ENCODE measurements at regions not wholly inside any gene's neighbourhood (a gene's known extent, or its start where the extent isn't known, plus 50 kb on each side); places are given as distances from the start of the nearest gene placed in this dataset.

DNA sequence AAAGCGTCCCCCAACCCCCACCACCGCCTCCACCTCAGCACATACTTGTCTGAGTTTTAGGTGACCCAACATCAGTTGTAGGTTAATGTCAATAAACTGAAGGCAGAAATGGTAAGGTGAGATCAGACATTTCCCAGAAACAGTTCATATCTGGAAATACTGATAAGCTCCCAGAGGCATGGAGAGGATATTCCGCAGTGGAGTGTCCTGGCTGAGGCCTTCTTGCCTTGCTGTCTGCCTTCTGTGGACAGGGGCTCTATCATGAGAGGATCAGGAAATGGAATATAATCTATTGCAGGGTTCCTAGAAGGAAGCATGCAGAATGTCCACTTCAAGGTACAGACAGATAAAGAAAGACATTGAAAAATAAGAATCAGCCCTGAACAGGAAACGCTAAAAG is 473.3 kb upstream of the MKI67 start:
- H3K9me3 ChIP-seq = no peaks in the 10 kb centered on the region
- DNase-seq = no peak
- no peak overlapping the region for H3K4me3 ChIP-seq
- TF ChIP-seq POLR2A (IDR thresholded peaks at IDR 0.05) = no peak
- TF ChIP-seq, protein P1, sequence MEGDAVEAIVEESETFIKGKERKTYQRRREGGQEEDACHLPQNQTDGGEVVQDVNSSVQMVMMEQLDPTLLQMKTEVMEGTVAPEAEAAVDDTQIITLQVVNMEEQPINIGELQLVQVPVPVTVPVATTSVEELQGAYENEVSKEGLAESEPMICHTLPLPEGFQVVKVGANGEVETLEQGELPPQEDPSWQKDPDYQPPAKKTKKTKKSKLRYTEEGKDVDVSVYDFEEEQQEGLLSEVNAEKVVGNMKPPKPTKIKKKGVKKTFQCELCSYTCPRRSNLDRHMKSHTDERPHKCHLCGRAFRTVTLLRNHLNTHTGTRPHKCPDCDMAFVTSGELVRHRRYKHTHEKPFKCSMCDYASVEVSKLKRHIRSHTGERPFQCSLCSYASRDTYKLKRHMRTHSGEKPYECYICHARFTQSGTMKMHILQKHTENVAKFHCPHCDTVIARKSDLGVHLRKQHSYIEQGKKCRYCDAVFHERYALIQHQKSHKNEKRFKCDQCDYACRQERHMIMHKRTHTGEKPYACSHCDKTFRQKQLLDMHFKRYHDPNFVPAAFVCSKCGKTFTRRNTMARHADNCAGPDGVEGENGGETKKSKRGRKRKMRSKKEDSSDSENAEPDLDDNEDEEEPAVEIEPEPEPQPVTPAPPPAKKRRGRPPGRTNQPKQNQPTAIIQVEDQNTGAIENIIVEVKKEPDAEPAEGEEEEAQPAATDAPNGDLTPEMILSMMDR (IDR thresholded peaks at IDR 0.05) = no peak
- intact Hi-C loops (cut with DNase I; ENCODE audit: low total_unique reads) = no loop called here
- H3K4me1 ChIP-seq = no peaks in the 10 kb centered on the region
- no peaks in the 10 kb centered on the region for H3K27me3 ChIP-seq
- no peaks in the 10 kb centered on the region for H3K36me3 ChIP-seq
- no peak overlapping the region for H3K27ac ChIP-seq

DNA sequence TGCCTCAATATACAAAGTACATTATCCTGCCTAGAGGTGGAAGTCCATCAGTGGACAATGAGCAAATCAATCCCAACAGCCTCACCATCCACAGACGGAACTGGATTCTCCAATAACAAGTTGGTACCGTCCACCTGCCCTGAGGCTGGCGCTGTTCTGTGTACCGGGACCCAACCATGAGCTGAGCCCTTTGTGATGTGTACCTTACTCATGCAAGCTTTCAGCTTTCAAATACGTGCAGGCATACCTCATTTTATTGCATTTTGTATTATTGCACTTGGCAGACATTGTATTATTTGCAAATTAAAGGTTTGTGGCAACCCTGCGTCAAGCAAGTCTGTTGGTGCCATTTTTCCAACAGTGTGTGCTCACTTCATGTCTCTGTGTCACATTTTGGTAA is 476.0 kb upstream of the MKI67 start:
- H3K9me3 ChIP-seq = no peaks in the 10 kb centered on the region
- DNase-seq = no peak
- H3K4me1 ChIP-seq = no peaks in the 10 kb centered on the region
- H3K27ac ChIP-seq = no peak overlapping the region
- intact Hi-C loops (cut with DNase I; ENCODE audit: low total_unique reads) = no loop called here
- no peaks in the 10 kb centered on the region for H3K27me3 ChIP-seq
- no peaks in the 10 kb centered on the region for H3K36me3 ChIP-seq
- TF ChIP-seq, protein P1 (IDR thresholded peaks at IDR 0.05) = no peak
- TF ChIP-seq POLR2A (IDR thresholded peaks at IDR 0.05) = no peak
- H3K4me3 ChIP-seq = no peak overlapping the region

DNA sequence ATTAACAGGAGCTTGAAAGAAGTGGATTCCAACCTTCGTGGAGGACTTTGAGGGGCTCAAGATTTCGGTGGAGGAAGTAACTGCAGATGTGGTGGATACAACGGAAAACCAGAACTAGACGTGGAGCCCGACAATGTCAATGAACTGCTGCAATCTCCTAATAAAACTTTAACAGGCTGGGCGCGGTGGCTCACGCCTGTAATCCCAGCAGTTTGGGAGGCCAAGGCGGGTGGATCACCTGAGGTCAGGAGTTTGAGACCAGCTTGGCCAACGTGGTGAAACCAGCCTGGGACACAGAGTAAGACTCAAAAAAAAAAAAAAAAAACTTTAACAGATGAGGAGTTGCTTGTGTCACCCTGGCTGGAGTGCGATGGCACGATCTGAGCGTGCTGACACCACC is 477.8 kb upstream of the MKI67 start:
- Histone ChIP-seq H3K27ac (no peak overlapping the region), H3K4me1 (no peaks in the 10 kb centered on the region), H3K36me3 (no peaks in the 10 kb centered on the region), H3K4me3 (no peak overlapping the region), H3K9me3 (no peaks in the 10 kb centered on the region), H3K27me3 (no peaks in the 10 kb centered on the region)
- TF ChIP-seq, protein P1 (IDR thresholded peaks at IDR 0.05) = no peak
- TF ChIP-seq POLR2A (IDR thresholded peaks at IDR 0.05) = no peak
- no peak for DNase-seq
- intact Hi-C loops (cut with DNase I; ENCODE audit: low total_unique reads) = no loop called here

DNA sequence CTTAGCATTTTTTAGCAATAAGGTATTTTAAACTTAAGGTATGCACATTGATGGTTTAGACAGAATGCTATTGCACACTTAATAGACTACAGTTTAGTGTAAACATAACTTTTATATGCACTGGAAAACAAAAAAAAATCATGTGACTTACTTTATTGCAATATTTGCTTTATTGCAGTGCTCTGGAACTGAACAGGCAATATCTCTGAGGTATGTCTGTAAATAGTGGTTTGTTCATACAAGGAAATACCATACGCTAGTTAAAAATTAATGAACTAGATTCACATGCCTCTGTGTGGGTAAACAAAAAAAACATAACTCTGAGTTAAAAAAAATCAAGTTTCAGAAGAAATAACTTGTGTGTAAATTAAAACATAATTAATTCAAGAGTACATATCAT is 479.0 kb upstream of the MKI67 start:
- H3K36me3 ChIP-seq = no peaks in the 10 kb centered on the region
- no peaks in the 10 kb centered on the region for H3K4me1 ChIP-seq
- intact Hi-C loops (cut with DNase I; ENCODE audit: low total_unique reads) = no loop called here
- no peak overlapping the region for H3K27ac ChIP-seq
- no peaks in the 10 kb centered on the region for H3K27me3 ChIP-seq
- H3K9me3 ChIP-seq = no peaks in the 10 kb centered on the region
- no peak overlapping the region for H3K4me3 ChIP-seq
- DNase-seq = no peak
- no peak for TF ChIP-seq POLR2A (IDR thresholded peaks at IDR 0.05)
- TF ChIP-seq, protein P1 (IDR thresholded peaks at IDR 0.05) = no peak

DNA sequence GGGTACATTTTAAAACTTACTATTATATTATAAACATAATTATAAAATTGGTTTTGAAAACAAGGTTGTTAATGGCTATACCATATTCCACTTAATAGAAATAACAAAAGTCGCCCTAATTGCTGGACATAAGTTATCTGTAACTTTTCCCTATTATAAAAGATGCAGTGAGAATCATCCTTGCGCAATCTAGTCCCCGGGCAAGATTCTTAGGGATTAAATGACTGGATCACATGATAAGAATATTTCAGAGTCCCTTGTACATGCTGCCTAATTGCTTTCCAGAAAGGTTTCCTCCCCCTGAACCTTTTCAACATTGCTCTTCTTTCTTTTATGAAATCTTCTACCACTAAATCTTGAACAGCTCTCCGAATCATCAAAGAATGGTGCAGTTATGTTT is 479.8 kb upstream of the MKI67 start:
- no peaks in the 10 kb centered on the region for H3K9me3 ChIP-seq
- no peak for DNase-seq
- no peak overlapping the region for H3K27ac ChIP-seq
- no peaks in the 10 kb centered on the region for H3K27me3 ChIP-seq
- no peak for TF ChIP-seq POLR2A (IDR thresholded peaks at IDR 0.05)
- TF ChIP-seq, protein P1 (IDR thresholded peaks at IDR 0.05) = no peak
- H3K36me3 ChIP-seq = no peaks in the 10 kb centered on the region
- intact Hi-C loops (cut with DNase I; ENCODE audit: low total_unique reads) = no loop called here
- no peaks in the 10 kb centered on the region for H3K4me1 ChIP-seq
- no peak overlapping the region for H3K4me3 ChIP-seq

Data from uterus (tissue), 3 donors.